Mucosa of stomach (tissue), 1 donor: ENCODE measurements at regions not wholly inside any gene's neighbourhood (a gene's known extent, or its start where the extent isn't known, plus 50 kb on each side); places are given as distances from the start of the nearest gene placed in this dataset.

Source experiments
- H3K27me3 ChIP-seq: one replicate; pipeline ENCODE4 v1.7.0; 2013; ENCODE audit warnings: mild to moderate bottlenecking, low read length; ENCODE audit not compliant: control insufficient read depth, insufficient read depth
- H3K36me3 ChIP-seq: one replicate; pipeline ENCODE4 v1.7.0; 2013; ENCODE audit warnings: low read length; ENCODE audit not compliant: control insufficient read depth, insufficient read depth
- H3K4me1 ChIP-seq: one replicate; pipeline ENCODE4 v1.7.0; 2013; ENCODE audit warnings: mild to moderate bottlenecking, low read length; ENCODE audit not compliant: control insufficient read depth, insufficient read depth
- H3K4me3 ChIP-seq: one replicate; pipeline ENCODE4 v1.7.0; 2013; ENCODE audit warnings: low read length
- H3K9ac ChIP-seq: one replicate; pipeline ENCODE4 v1.7.0; 2013; ENCODE audit warnings: mild to moderate bottlenecking, low read length, moderate library complexity
- H3K9me3 ChIP-seq: one replicate; pipeline ENCODE4 v1.7.0; 2013; ENCODE audit warnings: mild to moderate bottlenecking, low read length, moderate library complexity; ENCODE audit not compliant: control insufficient read depth
- donor health status: Pancreatic carcinoma.

DNA sequence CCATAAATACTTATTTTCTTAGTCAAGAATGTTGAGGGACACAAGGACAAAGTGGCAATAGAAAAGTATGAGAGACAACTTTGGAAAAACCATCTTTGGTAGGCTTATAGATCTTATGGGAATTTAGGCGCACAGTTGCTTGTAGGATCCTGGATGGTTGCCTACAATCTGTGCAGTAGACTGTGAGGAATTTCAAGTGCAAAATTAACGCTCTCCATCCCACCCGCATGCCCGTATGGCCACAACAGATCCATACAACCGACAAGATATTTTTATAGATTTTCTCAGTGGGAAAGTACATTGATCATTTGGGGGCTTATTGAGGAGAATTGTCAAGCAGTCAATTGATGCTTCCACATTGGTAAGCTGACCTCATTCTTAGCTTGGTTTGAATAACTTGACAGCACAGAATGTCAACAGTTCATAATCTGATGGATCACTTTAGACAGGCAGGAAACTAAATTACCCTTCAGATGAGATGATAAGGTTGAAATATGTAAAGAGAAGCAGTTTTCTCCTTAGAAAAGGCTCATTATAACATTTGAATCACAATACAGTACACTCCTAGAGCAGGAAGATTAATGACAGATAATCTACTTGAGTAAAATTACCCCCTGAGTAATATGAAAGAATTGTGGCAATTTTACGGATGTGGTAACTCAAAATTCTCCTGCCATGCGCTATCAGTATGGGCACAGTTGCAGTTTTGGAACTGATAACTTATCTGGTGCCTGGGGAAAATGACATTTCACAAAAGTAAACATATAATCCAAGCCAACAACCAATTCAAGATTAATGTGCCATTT is 479.7 kb downstream of the KIF20B start:
- Histone ChIP-seq H3K27me3 (no peaks in the 10 kb centered on the region), H3K4me3 (no peak overlapping the region), H3K4me1 (no peaks in the 10 kb centered on the region), H3K9ac (no peak overlapping the region), H3K9me3 (no peaks in the 10 kb centered on the region), H3K36me3 (no peaks in the 10 kb centered on the region)

DNA sequence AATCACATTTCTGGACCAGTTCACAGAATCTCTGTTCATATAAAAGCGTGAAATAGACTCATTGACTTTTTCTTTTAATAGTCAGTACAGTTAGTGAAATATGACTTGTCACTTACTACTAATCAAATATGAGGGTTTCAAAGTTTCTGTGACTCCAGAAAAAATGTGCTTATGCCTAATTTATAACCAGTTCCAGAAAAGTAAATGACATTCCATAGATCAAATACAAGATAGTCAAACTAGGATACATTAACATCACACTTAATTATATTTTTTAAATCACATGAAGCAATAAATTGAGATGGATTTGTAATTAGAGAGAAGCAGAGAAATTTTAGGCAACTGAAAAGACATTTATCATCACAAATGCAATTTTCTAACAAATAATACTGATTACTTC is 491.4 kb downstream of the KIF20B start:
- no peaks in the 10 kb centered on the region for H3K27me3 ChIP-seq
- no peak overlapping the region for H3K4me3 ChIP-seq
- no peak overlapping the region for H3K9ac ChIP-seq
- H3K36me3 ChIP-seq: no peaks in the 10 kb centered on the region
- no peaks in the 10 kb centered on the region for H3K4me1 ChIP-seq
- H3K9me3 ChIP-seq: no peaks in the 10 kb centered on the region

- Histone ChIP-seq H3K9ac (no peak overlapping the region), H3K4me3 (no peak overlapping the region), H3K9me3 (no peaks in the 10 kb centered on the region), H3K27me3 (no peaks in the 10 kb centered on the region), H3K4me1 (no peaks in the 10 kb centered on the region), H3K36me3 (no peaks in the 10 kb centered on the region)
Observed at GRCh38 chr10:90193240-90193985, 492.0 kb downstream of the KIF20B start.

- Histone ChIP-seq H3K4me3 (no peak overlapping the region), H3K27me3 (no peaks in the 10 kb centered on the region), H3K36me3 (no peaks in the 10 kb centered on the region), H3K9ac (no peak overlapping the region), H3K9me3 (no peaks in the 10 kb centered on the region), H3K4me1 (no peaks in the 10 kb centered on the region)
Observed at GRCh38 chr10:90195288-90195840, 494.0 kb downstream of the KIF20B start.

GRCh38 chr10:90197766-90198165 is 496.4 kb downstream of the KIF20B start:
- Histone ChIP-seq H3K4me1 (no peaks in the 10 kb centered on the region), H3K4me3 (no peak overlapping the region), H3K9ac (no peak overlapping the region), H3K36me3 (no peaks in the 10 kb centered on the region), H3K27me3 (no peaks in the 10 kb centered on the region), H3K9me3 (no peaks in the 10 kb centered on the region)

- H3K27me3 ChIP-seq: no peaks in the 10 kb centered on the region
- no peaks in the 10 kb centered on the region for H3K36me3 ChIP-seq
- no peak overlapping the region for H3K9ac ChIP-seq
- H3K4me3 ChIP-seq: no peak overlapping the region
- no peaks in the 10 kb centered on the region for H3K4me1 ChIP-seq
- H3K9me3 ChIP-seq: no peaks in the 10 kb centered on the region
Observed at GRCh38 chr10:90199093-90199492, 497.7 kb downstream of the KIF20B start.

DNA sequence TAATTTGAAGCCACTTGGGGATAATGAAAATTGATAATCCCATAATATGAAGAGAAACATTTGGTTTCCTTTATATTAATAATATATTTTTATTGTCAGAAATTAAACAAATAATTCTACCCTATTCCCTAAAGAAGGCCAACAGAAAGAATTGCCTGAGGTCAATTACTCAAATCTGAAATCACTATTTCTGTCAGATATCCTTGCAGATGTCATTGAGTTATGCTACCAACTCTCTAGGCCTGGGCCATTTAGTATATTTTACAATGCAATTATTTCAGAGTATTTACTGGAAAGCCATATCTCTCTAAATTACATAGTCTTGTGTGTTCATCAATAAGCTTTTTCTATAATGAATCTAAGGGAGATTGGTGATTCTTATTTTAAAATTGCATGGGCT is 498.1 kb downstream of the KIF20B start:
- Histone ChIP-seq H3K9ac (no peak overlapping the region), H3K27me3 (no peaks in the 10 kb centered on the region), H3K36me3 (no peaks in the 10 kb centered on the region), H3K4me3 (no peak overlapping the region), H3K9me3 (no peaks in the 10 kb centered on the region), H3K4me1 (no peaks in the 10 kb centered on the region)

GRCh38 chr10:90204131-90204955 is 503.0 kb downstream of the KIF20B start:
- no peaks in the 10 kb centered on the region for H3K4me1 ChIP-seq

GRCh38 chr10:90204956-90205314 is 503.5 kb downstream of the KIF20B start:
- no peaks in the 10 kb centered on the region for H3K36me3 ChIP-seq
- H3K4me3 ChIP-seq: no peak overlapping the region
- H3K4me1 ChIP-seq: no peaks in the 10 kb centered on the region
- no peaks in the 10 kb centered on the region for H3K27me3 ChIP-seq
- H3K9me3 ChIP-seq: no peaks in the 10 kb centered on the region
- no peak overlapping the region for H3K9ac ChIP-seq

More at GRCh38 chr10:90204131-90204955, 503.0 kb downstream of the KIF20B start:
- H3K27me3 ChIP-seq: no peaks in the 10 kb centered on the region
- no peaks in the 10 kb centered on the region for H3K9me3 ChIP-seq
- no peaks in the 10 kb centered on the region for H3K36me3 ChIP-seq
- no peak overlapping the region for H3K4me3 ChIP-seq
- H3K9ac ChIP-seq: no peak overlapping the region

DNA sequence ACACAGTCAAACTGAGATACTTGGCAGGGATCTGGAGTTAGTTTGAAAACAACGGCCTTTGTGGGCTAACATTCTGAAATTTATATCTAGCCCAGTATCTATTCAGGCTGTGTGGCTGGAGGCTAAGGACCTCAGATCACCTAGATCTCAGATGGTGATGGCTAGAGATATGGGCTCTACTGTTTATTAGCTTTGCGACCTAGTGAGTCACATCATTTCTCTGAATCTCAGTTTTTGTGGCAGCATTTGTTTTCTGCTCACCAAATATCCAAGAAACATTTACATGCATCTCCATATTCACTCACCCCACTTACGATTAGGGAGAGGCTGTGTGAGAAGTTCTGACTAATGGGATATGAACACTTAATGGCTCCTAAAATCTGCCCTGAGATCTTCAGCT is 503.9 kb downstream of the KIF20B start:
- no peaks in the 10 kb centered on the region for H3K4me1 ChIP-seq
- no peaks in the 10 kb centered on the region for H3K36me3 ChIP-seq
- no peak overlapping the region for H3K4me3 ChIP-seq
- no peaks in the 10 kb centered on the region for H3K27me3 ChIP-seq
- H3K9me3 ChIP-seq: no peaks in the 10 kb centered on the region
- no peak overlapping the region for H3K9ac ChIP-seq

DNA sequence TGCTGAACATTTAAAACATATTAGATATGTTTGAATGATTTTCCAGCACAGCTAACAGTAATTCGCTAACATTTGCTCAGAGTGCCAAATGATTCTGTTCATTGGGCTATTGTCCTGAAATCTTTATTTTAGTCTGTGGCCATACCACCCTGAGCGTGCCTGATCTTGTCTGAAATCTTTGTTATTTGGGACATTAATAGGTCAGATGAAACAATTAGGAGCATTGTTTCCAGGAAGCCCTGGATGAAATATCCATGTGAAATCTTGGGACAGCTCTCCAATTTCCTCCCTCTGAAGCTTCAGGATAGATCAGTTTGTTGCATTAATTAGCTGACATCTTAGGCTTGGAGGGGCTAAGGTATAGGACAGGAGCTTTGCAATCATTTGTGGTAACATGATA is 512.0 kb downstream of the KIF20B start:
- Histone ChIP-seq H3K9me3 (no peaks in the 10 kb centered on the region), H3K36me3 (no peaks in the 10 kb centered on the region), H3K9ac (no peak overlapping the region), H3K27me3 (no peaks in the 10 kb centered on the region), H3K4me3 (no peak overlapping the region), H3K4me1 (no peaks in the 10 kb centered on the region)

- no peaks in the 10 kb centered on the region for H3K27me3 ChIP-seq
Observed at GRCh38 chr10:90218846-90219245, 517.5 kb downstream of the KIF20B start.

More at GRCh38 chr10:90218846-90219245, 517.5 kb downstream of the KIF20B start:
- H3K9ac ChIP-seq: no peak overlapping the region
- H3K36me3 ChIP-seq: no peaks in the 10 kb centered on the region
- no peak overlapping the region for H3K4me3 ChIP-seq
- no peaks in the 10 kb centered on the region for H3K4me1 ChIP-seq
- no peaks in the 10 kb centered on the region for H3K9me3 ChIP-seq
